ENCODE measurements at regions not wholly inside any gene's neighbourhood (a gene's known extent, or its start where the extent isn't known, plus 50 kb on each side); places are given as distances from the start of the nearest gene placed in this dataset.

DNA sequence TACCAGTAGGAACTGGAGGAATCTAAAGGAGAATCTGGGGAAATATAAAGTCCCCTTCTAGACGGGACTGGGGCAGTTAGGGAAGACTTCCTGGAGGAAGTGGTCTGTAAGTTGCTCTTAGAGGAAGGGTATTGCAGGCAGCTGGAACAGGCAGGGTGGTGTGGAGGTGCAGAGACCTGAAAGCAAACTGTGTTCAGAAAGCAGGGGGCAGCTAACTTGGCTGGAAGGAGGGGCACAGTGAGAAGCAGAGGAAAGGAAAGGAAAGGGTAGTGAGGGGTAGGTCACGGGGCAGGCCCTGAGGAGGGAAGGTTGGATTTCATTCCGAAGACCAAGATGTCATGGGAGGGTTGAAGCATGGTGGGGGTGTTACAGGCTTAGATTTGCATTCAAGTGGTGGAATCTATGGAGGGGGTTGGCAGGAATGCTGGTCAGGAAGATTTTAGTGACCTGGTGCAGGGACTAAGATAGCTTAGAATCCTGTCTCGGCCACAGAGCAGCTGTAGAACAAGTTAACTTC is 240.7 kb downstream of the FOXD2 start:
- in situ Hi-C loops (cut with HindIII; ENCODE audit: low sequenced_read_pairs), result no loop called here
- no peak overlapping the region for H3K4me3 ChIP-seq (ENCODE audit: low read depth, low read length)
- TF ChIP-seq, protein P1, sequence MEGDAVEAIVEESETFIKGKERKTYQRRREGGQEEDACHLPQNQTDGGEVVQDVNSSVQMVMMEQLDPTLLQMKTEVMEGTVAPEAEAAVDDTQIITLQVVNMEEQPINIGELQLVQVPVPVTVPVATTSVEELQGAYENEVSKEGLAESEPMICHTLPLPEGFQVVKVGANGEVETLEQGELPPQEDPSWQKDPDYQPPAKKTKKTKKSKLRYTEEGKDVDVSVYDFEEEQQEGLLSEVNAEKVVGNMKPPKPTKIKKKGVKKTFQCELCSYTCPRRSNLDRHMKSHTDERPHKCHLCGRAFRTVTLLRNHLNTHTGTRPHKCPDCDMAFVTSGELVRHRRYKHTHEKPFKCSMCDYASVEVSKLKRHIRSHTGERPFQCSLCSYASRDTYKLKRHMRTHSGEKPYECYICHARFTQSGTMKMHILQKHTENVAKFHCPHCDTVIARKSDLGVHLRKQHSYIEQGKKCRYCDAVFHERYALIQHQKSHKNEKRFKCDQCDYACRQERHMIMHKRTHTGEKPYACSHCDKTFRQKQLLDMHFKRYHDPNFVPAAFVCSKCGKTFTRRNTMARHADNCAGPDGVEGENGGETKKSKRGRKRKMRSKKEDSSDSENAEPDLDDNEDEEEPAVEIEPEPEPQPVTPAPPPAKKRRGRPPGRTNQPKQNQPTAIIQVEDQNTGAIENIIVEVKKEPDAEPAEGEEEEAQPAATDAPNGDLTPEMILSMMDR (IDR thresholded peaks at IDR 0.05; ENCODE audit: low read depth, low read length, missing control alignments), result no peak
- no peak for DNase-seq (ENCODE audit: low read depth)

DNA sequence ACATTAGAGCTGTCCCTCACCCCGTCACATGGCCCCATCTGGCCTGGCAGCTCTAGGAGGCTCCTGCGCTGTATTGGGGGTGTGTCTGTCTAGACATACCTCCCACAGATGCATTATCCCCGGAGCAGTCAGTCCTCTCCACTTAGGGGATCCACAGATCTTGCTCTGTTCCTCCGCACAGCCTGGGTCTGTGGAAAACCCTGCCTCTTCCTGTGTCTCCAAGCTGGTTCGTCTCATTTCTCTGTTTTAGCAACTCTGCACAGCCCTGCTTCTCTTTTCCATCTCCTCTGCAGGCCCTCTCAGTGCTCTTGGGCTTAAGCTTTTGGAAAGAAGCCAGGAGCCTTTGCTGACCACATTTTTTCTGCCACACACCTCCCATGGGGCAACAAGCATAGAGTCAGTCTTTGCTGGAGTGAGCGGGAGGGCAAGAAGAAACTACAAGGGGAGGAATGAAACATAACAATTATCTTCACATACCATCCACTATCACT is 241.5 kb downstream of the FOXD2 start:
- no peak for DNase-seq (ENCODE audit: low read depth)
- TF ChIP-seq, protein P1 (IDR thresholded peaks at IDR 0.05; ENCODE audit: low read depth, low read length, missing control alignments), result no peak
- in situ Hi-C loops (cut with HindIII; ENCODE audit: low sequenced_read_pairs), result no loop called here
- H3K4me3 ChIP-seq (ENCODE audit: low read depth, low read length), result no peak overlapping the region

DNA sequence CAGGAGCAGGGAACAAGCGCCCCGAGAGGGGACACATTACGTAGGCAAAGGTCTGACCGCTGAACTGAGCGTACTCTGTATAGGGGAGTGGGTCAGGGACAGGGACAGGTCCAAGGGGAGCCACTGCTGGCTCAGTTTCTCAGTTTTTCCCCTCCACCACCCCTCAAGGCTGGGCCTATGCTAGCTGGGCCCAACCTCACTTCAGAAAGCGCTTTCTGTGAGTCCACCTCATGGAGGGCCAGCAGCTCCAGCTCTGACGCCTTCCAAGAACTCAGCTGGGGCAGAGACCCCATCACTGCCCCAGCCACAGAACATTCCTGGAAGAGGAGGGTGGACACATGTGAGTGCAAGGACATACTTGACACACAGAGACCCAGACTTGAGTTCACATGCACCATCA is 242.0 kb downstream of the FOXD2 start:
- no peak for DNase-seq (ENCODE audit: low read depth)
- no peak overlapping the region for H3K4me3 ChIP-seq (ENCODE audit: low read depth, low read length)
- TF ChIP-seq, protein P1 (IDR thresholded peaks at IDR 0.05; ENCODE audit: low read depth, low read length, missing control alignments), result no peak
- in situ Hi-C loops (cut with HindIII; ENCODE audit: low sequenced_read_pairs), result no loop called here

DNA sequence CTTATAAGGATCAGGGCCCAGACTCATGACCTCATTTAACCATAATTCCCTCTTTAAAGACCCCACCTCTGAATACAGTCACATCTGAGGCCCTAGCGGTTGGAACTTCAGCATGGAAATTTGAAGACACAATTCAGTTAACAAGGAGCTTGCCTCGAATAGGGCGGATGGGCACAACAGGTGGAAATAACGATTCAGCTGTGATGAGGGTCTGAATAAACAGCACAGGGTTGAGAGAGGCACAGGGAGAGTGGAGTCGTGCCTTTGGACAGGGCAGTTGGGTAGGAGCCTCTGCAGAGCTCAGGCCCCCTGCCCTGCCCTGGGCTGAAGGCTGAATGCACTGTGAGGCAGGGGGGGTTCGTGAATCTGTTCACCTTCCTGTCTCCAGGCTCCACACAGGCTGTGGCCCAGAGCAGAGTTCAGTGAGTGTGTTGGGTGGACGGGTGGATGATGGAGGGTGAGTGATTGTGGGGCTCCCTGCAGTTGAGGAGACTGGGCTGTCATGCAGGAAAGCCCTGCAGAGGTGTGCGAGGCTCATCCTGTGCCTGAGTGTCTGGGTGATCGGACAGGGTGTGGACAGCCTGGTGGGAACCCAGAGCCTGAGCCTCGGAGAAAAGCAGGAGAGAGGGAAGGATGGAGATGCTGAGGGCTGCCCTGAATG is 243.1 kb downstream of the FOXD2 start:
- H3K4me3 ChIP-seq (ENCODE audit: low read depth, low read length), result no peak overlapping the region
- in situ Hi-C loops (cut with HindIII; ENCODE audit: low sequenced_read_pairs), result no loop called here
- TF ChIP-seq, protein P1 (IDR thresholded peaks at IDR 0.05; ENCODE audit: low read depth, low read length, missing control alignments), result no peak
- DNase-seq (ENCODE audit: low read depth), result no peak

DNA sequence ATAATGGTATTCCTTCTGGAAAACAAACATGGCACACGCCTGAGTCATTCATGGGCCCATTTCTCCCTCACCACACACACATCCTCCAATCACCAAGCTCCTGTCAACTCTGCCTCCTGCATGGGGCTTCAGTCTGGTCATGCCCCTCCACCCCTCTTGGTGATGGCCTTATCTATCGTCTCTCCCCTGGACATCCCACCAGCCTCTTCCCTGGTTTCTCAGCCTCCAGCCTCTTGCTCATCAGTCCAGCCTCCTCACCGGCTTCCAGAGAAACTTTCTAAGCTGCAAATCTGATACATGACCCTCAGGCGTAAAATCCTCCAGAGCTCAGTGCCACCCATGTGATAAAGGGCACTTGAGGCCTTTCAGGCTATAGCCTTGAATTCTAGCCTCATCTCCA is 243.9 kb downstream of the FOXD2 start:
- in situ Hi-C loops (cut with HindIII; ENCODE audit: low sequenced_read_pairs), result no loop called here
- TF ChIP-seq, protein P1 (IDR thresholded peaks at IDR 0.05; ENCODE audit: low read depth, low read length, missing control alignments), result no peak
- H3K4me3 ChIP-seq (ENCODE audit: low read depth, low read length), result no peak overlapping the region
- DNase-seq (ENCODE audit: low read depth), result no peak

DNA sequence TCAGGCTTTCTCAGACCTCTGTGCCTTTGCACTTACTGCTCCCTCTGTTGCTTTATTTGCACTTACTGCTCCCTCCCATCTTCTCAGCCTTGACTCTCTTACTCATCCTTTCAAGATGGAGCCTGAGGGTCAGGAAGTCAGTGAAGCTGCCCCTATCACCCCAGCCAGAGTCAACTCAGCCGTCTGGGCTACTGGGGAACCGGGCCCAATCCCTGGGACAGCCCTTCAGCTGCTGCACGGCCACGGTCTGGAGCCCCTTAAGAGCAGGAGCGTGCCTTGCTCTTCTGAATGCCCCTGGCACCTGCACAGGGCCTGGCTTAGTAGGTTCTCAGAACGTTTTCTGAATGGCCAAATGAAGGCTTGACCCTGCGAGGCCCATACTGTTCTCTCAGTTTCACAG is 244.4 kb downstream of the FOXD2 start:
- no peak overlapping the region for H3K4me3 ChIP-seq (ENCODE audit: low read depth, low read length)
- in situ Hi-C loops (cut with HindIII; ENCODE audit: low sequenced_read_pairs), result no loop called here
- no peak for DNase-seq (ENCODE audit: low read depth)
- TF ChIP-seq, protein P1 (IDR thresholded peaks at IDR 0.05; ENCODE audit: low read depth, low read length, missing control alignments), result no peak
